Spinal cord (tissue), 9 donors: ENCODE measurements at regions not wholly inside any gene's neighbourhood (a gene's known extent, or its start where the extent isn't known, plus 50 kb on each side); places are given as distances from the start of the nearest gene placed in this dataset.
"Not testable (repeated sequence)": the region's sequence is repeated elsewhere in the genome, so short reads cannot be mapped to it uniquely, and the experiment has no call there.

Source experiments
- DNase-seq, 6 donors: peaks; one replicate each; pipeline versions ENCODE4 v3.0.0 to v3.0.0-alpha.2; 2013 to 2015; ENCODE audit warnings: low spot score in 6 of 6, low read depth in 4 of 6
- H3K27ac ChIP-seq: one replicate; pipeline ENCODE4 v1.5.1; 2013; ENCODE audit warnings: low read depth, low read length, control low read depth
- H3K27me3 ChIP-seq: one replicate; pipeline ENCODE4 v1.6.1; 2013; ENCODE audit warnings: low read length; ENCODE audit not compliant: control insufficient read depth, insufficient read depth
- H3K36me3 ChIP-seq: one replicate; pipeline ENCODE4 v1.6.1; 2013; ENCODE audit warnings: low read length; ENCODE audit not compliant: control insufficient read depth, insufficient read depth
- H3K4me1 ChIP-seq: one replicate; pipeline ENCODE4 v1.6.1; 2013; ENCODE audit warnings: low read length; ENCODE audit not compliant: control insufficient read depth, insufficient read depth
- H3K4me3 ChIP-seq: one replicate; pipeline ENCODE4 v1.5.1; 2013; ENCODE audit warnings: low read depth, low read length, control low read depth
- H3K9me3 ChIP-seq: one replicate; pipeline ENCODE4 v1.6.1; 2013; ENCODE audit warnings: low read length; ENCODE audit not compliant: control insufficient read depth, insufficient read depth
- WGBS: methylation state at CpG from one replicate; pipeline ENCODE4 v1.1.5; 2013; ENCODE audit warnings: missing lambda C conversion rate; ENCODE audit not compliant: insufficient coverage; 5-methylcytosine and 5-hydroxymethylcytosine counted together
- donor health status: healthy.

DNA sequence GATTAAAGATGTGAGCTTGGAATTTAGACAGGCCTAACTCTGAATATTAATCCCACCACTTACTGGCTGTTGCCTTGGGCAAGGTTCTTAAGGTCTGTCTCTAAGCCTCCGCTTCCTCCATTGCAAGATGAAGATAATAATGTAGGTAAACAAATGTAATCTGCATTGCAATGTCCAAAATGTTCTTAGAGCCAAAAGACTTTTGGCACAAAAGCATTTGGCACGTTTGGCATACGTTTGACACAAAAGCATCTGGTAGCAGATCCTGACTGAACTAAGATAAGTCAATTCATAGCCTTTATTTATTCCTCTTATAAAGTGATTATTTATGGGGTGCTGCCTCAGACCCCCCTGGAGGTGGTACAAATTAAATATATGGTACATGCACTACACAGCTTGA lies 229.9 kb upstream of the STXBP5 start:
- WGBS: no CpG with 5 or more reads among the region's 3 CpGs
- peak in 2 of 6 donors; percentile 37 to 40 for DNase-seq
- no peaks in the 10 kb centered on the region for H3K4me1 ChIP-seq
- H3K36me3 ChIP-seq: no peaks in the 10 kb centered on the region
- no peak overlapping the region for H3K27ac ChIP-seq
- no peaks in the 10 kb centered on the region for H3K27me3 ChIP-seq
- H3K9me3 ChIP-seq: no peaks in the 10 kb centered on the region
- H3K4me3 ChIP-seq: no peak overlapping the region

DNA sequence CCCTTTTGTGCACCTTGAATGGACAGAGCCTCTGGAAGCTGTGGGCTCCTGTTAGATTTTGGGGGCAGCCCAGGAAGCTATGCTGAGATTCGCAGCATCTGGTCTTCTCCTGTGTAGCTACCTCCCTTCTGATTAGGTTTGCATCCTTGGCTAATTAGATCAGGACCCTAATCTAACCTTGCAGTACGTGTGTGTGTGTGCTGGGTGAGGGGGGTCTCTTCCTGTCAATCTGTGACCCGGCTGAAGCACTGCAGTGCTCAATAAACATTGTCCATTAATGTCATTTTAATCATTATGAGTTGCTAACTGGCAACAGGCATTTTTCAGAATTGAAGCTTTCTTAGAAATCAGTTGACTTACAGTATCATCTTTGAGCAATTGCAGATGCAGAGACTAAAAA lies 229.1 kb upstream of the STXBP5 start:
- no peaks in the 10 kb centered on the region for H3K9me3 ChIP-seq
- WGBS: no CpG with 5 or more reads among the region's 3 CpGs
- no peaks in the 10 kb centered on the region for H3K36me3 ChIP-seq
- H3K27ac ChIP-seq: no peak overlapping the region
- H3K4me3 ChIP-seq: no peak overlapping the region
- H3K27me3 ChIP-seq: no peaks in the 10 kb centered on the region
- no peaks in the 10 kb centered on the region for H3K4me1 ChIP-seq
- DNase-seq: no peak

GRCh38 chr6:146980900-146981329 lies 223.3 kb upstream of the STXBP5 start:
- Histone ChIP-seq H3K9me3 (no peaks in the 10 kb centered on the region), H3K4me3 (no peak overlapping the region), H3K27ac (no peak overlapping the region), H3K27me3 (no peaks in the 10 kb centered on the region), H3K4me1 (no peaks in the 10 kb centered on the region), H3K36me3 (no peaks in the 10 kb centered on the region)
- 100% methylated on average over 1 of the region's 4 CpGs for WGBS
- no peak for DNase-seq

- Histone ChIP-seq H3K9me3 (peaks cover under 1% of the 10 kb centered on the region), H3K4me1 (no peaks in the 10 kb centered on the region), H3K27ac (no peak overlapping the region), H3K4me3 (no peak overlapping the region), H3K36me3 (no peaks in the 10 kb centered on the region), H3K27me3 (no peaks in the 10 kb centered on the region)
- no peak for DNase-seq
- no CpG with 5 or more reads among the region's 3 CpGs for WGBS
These were observed 222.2 kb upstream of the STXBP5 start for GRCh38 chr6:146981981-146982380.

GRCh38 chr6:146984251-146984924 lies 219.8 kb upstream of the STXBP5 start:
- WGBS: 68% methylated on average over 6 of the region's 11 CpGs
- no peak overlapping the region for H3K4me3 ChIP-seq
- no peak overlapping the region for H3K27ac ChIP-seq
- peaks cover 2% of the 10 kb centered on the region for H3K9me3 ChIP-seq
- H3K4me1 ChIP-seq: no peaks in the 10 kb centered on the region
- no peaks in the 10 kb centered on the region for H3K36me3 ChIP-seq
- no peak for DNase-seq
- H3K27me3 ChIP-seq: no peaks in the 10 kb centered on the region

DNA sequence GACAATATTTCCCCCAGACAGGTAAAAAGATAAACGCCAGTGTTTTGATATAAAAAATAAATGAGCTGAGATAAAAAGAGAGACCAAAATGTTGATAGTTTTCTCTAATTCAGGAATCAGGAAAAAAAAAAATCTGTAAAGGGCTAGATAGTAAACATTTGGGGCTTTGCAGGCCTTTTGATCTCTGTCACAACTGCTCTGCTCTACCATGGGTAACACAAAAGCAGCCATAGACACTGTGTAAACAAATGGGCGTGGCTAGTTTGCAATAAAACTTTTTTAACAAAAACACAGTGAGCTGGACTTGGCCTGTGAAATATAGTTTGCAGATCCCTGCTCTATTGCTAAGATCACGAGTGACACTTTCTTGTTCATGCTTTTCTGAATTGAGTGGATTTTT lies 219.1 kb upstream of the STXBP5 start:
- H3K4me3 ChIP-seq: no peak overlapping the region
- no peaks in the 10 kb centered on the region for H3K4me1 ChIP-seq
- no peak overlapping the region for H3K27ac ChIP-seq
- no peaks in the 10 kb centered on the region for H3K27me3 ChIP-seq
- DNase-seq: peak in 3 of 6 donors; percentile 4 to 36 (median 21)
- WGBS: 33% methylated on average over 1 of the region's 3 CpGs
- H3K36me3 ChIP-seq: no peaks in the 10 kb centered on the region
- peaks cover 2% of the 10 kb centered on the region for H3K9me3 ChIP-seq

- Histone ChIP-seq H3K27me3 (no peaks in the 10 kb centered on the region), H3K4me3 (no peak overlapping the region), H3K27ac (no peak overlapping the region), H3K4me1 (no peaks in the 10 kb centered on the region), H3K9me3 (peaks cover 2% of the 10 kb centered on the region), H3K36me3 (no peaks in the 10 kb centered on the region)
- no CpG with 5 or more reads among the region's 2 CpGs for WGBS
- no peak for DNase-seq
These were observed 218.3 kb upstream of the STXBP5 start for GRCh38 chr6:146985966-146986365.

DNA sequence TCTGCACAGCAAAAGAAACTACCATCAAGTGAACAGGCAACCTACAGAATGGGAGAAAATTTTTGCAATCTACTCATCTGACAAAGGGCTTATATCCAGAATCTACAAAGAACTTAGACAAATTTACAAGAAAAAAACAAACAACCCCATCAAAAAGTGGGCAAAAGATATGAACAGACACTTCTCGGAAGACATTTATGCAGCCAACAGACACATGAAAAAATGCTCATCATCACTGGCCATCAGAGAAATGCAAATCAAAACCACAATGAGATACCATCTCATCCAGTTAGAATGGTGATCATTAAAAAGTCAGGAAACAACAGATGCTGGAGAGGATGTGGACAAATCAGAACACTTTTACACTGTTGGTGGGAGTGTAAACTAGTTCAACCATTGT lies 216.3 kb upstream of the STXBP5 start:
- H3K9me3 ChIP-seq, DNase-seq, H3K27me3 ChIP-seq, H3K36me3 ChIP-seq, H3K4me1 ChIP-seq, H3K4me3 ChIP-seq, H3K27ac ChIP-seq: not testable (repeated sequence)
- WGBS: no CpG with 5 or more reads among the region's 1 CpG

DNA sequence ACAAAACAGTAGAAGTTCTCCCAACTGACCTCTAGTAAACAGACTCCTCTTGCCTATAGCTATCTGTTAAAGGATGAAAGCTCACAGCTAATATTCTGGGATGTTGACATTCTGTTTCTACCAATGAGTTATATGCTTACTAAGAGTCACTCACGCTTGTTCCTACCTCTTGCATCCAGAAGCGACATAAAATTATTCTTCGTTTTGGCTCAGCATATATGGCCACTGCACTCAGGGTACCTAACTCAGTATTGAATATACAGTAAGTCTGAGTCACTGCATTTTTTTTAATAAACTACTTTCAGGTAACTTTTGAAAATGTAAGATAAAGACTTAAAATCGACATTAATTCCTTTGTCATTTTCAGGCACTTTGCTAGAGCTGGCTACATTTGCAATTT lies 214.4 kb upstream of the STXBP5 start:
- H3K27me3 ChIP-seq: no peaks in the 10 kb centered on the region
- WGBS: no CpG with 5 or more reads among the region's 4 CpGs

GRCh38 chr6:146990284-146990683 lies 213.9 kb upstream of the STXBP5 start:
- H3K27me3 ChIP-seq: no peaks in the 10 kb centered on the region

More for the DNA sequence above, 214.4 kb upstream of the STXBP5 start:
- Histone ChIP-seq H3K4me1 (no peaks in the 10 kb centered on the region), H3K4me3 (no peak overlapping the region), H3K27ac (no peak overlapping the region), H3K36me3 (no peaks in the 10 kb centered on the region), H3K9me3 (peaks cover 2% of the 10 kb centered on the region)
- no peak for DNase-seq

More at GRCh38 chr6:146990284-146990683, 213.9 kb upstream of the STXBP5 start:
- Histone ChIP-seq H3K27ac (no peak overlapping the region), H3K9me3 (peaks cover 2% of the 10 kb centered on the region), H3K36me3 (no peaks in the 10 kb centered on the region), H3K4me3 (no peak overlapping the region), H3K4me1 (no peaks in the 10 kb centered on the region)
- 33% methylated on average over 1 of the region's 2 CpGs for WGBS
- DNase-seq: no peak
